ENCODE measurements at regions not wholly inside any gene's neighbourhood (a gene's known extent, or its start where the extent isn't known, plus 50 kb on each side); places are given as distances from the start of the nearest gene placed in this dataset.
A peak's percentile ranks its signal among the peaks of the same experiment; 100 is the strongest.

GRCh38 chr6:163963205-163964120 is 548.9 kb downstream of the QKI start:
- no peak for DNase-seq

- no peak for DNase-seq
Observed at GRCh38 chr6:163962627-163963117, 548.2 kb downstream of the QKI start.

GRCh38 chr6:163960128-163960527 is 545.6 kb downstream of the QKI start:
- no peak for DNase-seq

GRCh38 chr6:163958646-163959045 is 544.1 kb downstream of the QKI start:
- no peak for DNase-seq

GRCh38 chr6:163956571-163957407 is 542.3 kb downstream of the QKI start:
- DNase-seq: peak; percentile 36 to 41

- DNase-seq: no peak
Observed at GRCh38 chr6:163955756-163956155, 541.2 kb downstream of the QKI start.

- no peak for DNase-seq
Observed at GRCh38 chr6:163955096-163955495, 540.6 kb downstream of the QKI start.

GRCh38 chr6:163954088-163954775 is 539.7 kb downstream of the QKI start:
- no peak for DNase-seq

- no peak for DNase-seq
Observed at GRCh38 chr6:163952005-163952404, 537.5 kb downstream of the QKI start.

GRCh38 chr6:163951326-163951725 is 536.8 kb downstream of the QKI start:
- no peak for DNase-seq

- no peak for DNase-seq
Observed at GRCh38 chr6:163950159-163950558, 535.6 kb downstream of the QKI start.

GRCh38 chr6:163949431-163949830 is 534.9 kb downstream of the QKI start:
- DNase-seq: no peak

GRCh38 chr6:163948250-163948649 is 533.7 kb downstream of the QKI start:
- no peak for DNase-seq

GRCh38 chr6:163947276-163947675 is 532.8 kb downstream of the QKI start:
- no peak for DNase-seq

- no peak for DNase-seq
Observed at GRCh38 chr6:163946437-163946836, 531.9 kb downstream of the QKI start.

- no peak for DNase-seq
Observed at GRCh38 chr6:163945808-163946207, 531.3 kb downstream of the QKI start.

GRCh38 chr6:163944897-163945296 is 530.4 kb downstream of the QKI start:
- no peak for DNase-seq

GRCh38 chr6:163943607-163944385 is 529.3 kb downstream of the QKI start:
- no peak for DNase-seq

GRCh38 chr6:163942790-163943189 is 528.3 kb downstream of the QKI start:
- no peak for DNase-seq

GRCh38 chr6:163941624-163941976 is 527.1 kb downstream of the QKI start:
- no peak for DNase-seq

- no peak for DNase-seq
Observed at GRCh38 chr6:163940705-163941623, 526.4 kb downstream of the QKI start.

All from activated CD4-positive, alpha-beta T cell treated with anti-CD3 and anti-CD28 coated beads for 4 hours (primary cell).